HS-5 (cell line): ENCODE measurements at regions not wholly inside any gene's neighbourhood (a gene's known extent, or its start where the extent isn't known, plus 50 kb on each side); places are given as distances from the start of the nearest gene placed in this dataset.
A peak's percentile ranks its signal among the peaks of the same experiment; 100 is the strongest.

Source experiments
- DNase-seq: peaks from one replicate; pipeline ENCODE4 v3.0.0-alpha.2; 2012; ENCODE audit warnings: low read depth

DNA sequence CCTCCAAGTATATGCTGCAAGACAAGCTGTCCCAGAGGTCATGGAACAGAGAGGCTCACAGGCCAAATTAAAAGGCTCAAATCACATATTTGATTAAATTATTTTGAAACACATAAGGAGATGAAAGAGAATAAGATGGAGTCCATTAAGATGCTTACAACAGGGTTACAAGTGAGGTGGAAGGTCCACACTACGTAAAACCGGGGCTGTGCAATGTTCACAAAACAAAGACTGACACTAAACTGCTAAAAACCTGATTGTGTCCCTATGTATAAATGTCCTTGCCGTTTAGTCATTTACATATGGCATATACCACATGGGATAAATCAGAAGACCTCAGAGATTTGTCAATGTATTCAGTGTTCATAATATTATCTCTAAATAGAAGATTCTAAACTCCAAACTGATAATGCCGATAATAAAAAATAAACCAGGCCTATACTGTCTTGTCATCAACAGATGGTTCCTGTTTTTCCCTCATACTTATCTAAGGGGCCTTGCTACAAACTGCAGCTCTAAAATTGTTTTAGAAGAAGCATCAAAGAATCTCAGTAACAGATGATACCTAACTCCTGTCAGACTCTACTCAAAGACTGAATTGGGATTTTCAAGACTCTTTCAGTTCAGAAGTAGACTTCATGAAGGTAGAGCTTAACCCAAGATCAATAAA is 51.8 kb upstream of the RIPOR2 start:
- no peak for DNase-seq

DNA sequence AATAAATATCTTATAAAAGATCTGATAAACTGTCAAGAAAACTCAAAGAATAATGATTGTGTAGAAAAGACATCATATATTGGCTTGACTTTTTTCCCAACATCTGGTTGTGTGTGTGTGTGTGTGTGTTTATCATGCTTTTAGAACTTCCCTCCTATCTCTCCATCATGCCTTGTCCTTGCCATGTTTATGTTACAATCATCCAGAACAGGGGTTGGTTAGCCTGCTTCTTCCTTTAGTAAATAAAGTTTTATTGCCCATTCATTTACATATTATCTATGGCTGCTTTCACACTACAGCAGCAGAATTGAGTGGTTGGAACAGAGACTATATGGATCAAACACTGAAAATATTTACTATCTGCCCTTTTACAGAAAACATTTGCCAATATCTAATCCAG is 52.8 kb upstream of the RIPOR2 start:
- no peak for DNase-seq

DNA sequence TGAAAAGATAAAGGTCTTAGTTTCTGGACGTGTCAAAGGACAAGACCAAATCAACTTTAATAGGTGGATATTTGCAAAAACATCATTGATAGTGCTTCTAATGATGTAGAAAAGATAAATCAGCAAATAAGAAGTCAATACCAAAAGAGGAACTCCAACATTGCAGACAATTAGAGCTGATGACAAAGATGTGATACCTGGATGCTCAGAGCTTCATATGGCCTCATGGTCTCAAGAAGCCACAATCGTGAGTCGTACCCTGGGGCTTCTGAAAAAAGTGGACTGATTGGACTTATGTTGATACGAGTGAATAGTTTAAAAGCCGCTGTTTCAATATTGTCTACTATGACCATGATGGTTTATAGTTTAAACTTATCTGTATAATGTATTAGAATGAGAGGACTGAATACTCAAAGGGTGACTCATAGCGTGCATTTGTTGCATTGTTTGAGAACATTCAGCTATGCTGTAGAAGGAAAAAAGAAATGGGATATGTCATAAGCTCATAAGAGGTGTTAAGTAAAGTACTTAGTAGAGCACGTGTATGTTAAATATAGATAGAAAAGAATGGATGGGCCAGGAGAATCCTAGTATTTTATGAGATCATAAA is 54.6 kb upstream of the RIPOR2 start:
- no peak for DNase-seq

DNA sequence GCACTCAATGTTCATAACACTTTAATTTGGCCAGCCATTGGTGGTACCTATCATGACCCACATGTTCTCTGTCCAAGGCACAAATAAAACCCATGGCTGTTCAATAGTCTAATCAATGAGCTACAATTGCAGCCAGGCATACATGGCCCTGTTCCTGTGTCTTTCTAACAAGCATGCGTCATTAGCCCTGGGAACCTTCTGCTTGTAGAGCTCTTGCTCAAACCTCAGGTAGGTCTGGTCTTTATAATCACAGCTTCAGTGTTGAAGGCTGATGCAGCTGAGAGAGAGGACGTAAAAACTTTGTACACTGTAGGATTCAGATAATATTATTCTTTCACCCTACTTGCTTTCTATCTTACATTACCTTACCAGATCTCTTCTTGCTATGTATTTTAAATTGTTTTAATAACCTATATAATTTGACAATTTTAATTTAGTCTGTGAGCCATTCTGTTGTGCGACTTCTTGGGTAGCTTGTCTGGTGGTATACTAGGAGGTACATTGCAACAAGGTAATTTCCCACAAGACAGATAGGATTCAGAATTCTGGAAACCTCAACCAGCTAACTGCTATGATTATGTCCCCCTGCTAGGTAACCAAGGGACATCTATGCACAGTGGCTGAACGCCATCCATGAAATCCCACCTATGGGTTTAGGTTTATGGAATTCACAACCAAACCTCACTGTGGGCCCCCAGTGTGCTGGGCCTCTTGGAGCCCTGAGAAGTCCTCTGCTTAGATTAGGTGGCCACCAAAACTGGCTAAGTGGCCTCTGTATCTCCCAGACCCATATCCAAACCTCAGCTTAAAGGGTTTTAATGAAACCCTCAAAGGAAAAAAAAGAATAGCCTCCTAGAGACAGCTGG is 55.4 kb upstream of the RIPOR2 start:
- DNase-seq = no peak

DNA sequence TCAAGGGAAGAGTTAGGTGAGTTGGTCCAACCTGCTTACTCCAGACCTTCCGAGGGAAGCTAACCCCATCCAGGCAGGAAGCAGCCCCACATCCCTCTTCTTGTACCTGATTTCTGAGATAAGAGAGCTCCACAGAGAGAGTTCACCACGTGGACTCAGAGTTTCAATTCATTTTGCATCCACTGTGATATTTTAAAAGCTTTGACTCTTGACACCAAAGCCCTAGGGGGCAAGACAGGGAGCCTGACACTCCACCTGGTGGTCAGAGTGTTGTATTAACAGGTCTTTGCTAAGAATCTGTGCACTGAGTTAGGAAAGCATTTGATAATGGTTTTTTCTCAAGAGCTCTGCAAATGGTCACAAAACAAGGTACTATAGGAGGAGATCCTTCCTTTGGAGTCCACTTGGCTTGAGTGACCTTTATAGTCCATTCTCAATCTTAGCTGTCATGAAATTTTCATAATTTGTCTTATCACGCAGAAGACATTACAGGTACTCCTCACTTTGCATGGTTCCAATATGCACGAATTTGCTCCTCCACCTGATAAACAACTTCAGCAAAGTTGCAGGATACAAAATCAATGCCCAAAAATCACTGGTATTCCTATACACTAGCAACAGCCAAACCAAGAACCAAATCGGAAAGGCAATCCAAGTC is 56.2 kb upstream of the RIPOR2 start:
- DNase-seq = no peak

DNA sequence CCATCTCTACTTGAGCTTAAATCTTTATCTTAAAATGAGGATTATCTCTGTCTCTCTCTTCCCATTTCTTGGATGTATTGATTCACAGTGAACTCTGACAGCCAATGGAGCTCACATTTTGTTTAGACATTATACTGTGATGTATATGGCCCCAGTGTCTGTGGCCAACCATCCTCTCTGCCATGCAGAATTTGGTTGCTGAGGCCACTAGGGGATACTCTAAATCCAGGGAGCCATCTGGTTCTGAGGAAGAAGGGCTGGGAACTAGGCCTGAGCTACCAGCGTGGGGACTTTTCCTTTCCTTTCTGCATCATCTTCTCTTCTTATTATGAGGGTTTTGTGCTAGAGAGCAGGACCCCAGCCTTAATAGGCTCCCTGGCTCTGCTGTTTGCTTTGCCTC is 59.1 kb upstream of the RIPOR2 start:
- no peak for DNase-seq

DNA sequence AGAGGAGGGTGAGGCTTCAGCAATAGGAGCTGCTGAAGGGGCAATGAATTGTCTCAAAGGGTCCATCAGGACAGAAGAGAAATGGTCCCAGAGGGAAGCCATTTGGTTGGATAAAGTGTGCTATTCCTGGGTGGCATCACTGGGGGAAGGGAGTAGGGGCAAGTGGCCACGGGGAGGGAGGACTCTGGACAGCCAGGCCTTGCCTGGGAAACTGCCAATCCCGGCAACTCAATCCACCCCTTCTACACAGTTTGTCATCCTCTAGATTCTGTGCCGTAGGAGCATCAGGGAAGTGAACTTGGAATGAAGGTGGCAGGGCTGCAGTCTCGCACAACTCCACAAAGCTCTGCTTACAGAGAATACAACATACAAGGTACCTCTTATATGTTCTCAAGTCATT is 59.5 kb upstream of the RIPOR2 start:
- DNase-seq = no peak

DNA sequence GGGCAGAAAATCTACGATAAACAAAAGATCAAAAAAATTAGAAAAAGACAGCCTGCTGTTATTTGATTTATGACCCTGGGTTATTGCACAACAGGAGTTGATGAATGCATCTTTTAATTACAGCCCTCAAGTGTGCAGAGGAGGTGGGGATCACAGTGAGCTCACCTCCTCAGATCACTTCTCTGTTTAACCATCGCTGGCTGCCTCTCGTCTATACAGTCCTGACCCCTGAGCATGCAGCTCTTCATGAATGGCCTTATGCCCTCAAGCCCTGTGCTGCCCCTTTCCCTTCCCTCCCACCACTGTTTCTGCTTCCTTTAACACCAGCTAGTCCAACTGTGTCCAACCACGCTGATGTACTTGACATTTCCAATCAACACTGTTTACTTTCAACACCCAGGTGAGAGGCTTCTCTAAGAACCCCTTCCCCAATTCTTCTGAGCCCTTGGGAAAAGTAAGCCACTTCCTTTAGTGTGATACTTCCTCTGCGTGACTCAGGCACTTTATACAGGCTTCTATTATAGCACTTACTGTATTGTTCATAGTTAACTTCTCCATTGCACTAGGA is 60.6 kb upstream of the RIPOR2 start:
- no peak for DNase-seq

DNA sequence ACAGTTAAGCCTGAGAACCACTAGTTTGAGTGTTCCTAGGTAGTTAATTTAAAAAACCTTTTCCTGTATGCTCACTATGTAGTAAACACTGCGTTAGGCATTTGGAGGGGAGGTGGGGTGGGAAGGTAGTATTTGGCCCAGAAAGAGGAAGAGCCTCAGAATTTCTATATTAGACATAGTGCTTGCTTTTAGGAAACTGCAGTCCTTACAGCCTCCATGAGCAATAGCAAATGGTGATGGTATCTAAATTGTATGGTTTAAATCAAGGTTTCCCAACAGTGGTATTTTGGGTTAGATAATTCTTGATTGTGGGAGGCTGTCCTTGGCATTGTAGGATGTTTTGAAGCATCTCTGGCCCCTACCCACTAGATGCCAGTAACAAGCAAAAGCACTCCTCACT is 61.5 kb upstream of the RIPOR2 start:
- no peak for DNase-seq

DNA sequence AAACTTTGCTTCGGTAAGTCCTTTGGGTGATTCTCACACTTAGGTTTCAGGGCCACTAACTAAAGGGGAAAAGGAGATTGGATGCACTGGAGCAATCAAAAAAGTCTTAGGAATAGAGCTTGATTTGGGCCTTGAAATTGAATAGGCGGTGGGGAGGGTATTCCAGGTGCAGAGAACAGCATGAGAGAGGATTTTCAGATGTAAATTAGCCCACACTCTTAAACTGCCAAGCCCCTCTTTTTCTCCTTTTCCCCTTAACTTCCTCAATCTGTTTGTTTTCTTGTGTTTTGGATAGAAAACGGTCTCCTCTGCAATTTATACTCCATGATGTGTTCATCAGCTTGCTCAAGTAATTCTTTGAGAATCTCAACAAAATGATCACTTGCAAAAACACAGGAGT is 62.1 kb upstream of the RIPOR2 start:
- DNase-seq = no peak

DNA sequence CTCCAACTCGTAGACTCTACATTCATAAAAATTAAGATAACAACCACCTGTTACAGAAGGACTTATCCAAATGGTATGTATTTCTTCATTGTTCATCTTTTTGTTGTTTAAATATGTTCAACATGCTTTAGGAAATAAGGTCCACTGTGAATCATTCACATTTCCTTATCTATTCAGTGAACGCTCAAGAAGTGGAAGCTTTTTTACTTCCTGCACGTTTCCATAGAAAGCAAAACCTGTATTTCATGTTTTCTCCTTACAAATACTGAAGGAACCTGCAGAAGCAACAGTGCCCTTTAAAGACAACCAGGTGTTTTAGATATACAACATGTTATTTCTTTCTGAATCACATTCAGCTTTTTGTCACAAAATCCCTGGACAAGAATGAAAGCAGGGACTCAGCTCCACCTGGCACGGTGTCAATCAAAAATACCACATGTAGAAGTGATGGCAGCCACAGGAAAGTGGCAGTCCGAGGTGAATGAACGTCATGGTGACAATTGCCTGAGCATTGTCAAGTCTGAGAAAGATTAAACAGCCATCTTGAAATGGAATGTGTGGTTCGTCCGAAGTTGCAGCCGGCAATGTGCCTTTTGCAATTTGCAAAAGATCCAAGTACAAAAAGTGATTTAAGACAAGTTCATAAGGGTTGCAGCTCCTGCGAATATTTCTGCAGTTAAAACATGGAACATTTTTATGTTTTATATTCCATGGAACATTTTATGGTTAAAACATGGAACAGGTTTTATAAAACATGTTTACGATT is 66.7 kb upstream of the RIPOR2 start:
- DNase-seq = no peak

DNA sequence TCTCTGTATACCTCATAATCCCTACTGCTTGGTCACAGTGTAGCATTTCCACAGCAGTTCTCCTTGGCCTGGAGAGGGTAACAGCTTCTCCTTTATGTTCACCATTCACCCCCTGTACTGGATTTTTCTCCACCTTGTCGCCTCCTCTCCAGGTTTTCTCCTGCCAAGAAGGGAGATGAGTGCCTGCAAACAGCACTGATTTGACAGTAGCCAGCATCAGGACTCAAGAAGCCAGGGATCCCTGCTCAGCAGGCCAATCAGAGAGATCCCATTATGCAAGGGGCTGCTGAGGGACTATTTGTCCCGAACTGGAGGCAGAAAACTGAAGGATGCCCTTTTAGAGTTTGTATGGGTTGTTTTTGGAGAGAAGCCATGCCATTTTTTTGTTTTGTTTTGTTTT is 68.6 kb upstream of the RIPOR2 start:
- DNase-seq = no peak

DNA sequence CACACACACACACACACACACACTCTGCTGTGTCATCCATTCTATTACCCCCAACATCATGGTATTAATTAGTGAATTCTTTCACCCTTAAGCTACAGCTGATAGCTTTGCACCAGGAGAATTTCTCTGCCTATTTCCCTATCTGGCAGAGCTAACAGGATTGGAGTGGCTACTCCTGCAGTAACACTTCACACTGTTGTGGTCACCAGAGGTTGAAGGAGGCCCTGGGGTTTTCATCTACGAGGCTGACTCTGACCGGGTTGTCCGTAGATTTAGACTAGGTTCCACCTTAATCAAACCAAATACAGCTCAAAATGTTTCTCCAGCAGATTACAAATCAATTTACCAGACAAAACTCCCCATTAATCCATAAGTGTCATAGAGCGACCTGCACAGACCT is 69.2 kb upstream of the RIPOR2 start:
- no peak for DNase-seq

DNA sequence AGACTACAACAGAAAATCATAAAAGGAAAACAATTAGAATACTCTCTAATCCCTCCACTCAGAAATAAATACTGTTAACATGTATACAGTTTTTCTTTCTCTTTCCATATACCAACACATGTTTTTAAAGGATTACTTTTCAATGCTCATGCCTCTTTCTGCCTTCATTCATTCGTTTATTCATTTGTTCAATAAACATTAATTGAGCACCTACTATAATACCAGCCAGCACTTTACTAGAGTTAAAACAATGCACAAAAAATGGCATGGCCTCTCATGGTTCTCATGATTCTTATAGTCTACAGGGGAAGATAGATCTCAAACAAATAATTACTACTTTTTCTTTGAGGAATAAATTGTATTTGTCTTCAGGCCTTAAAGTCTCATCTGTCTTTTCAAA is 70.3 kb upstream of the RIPOR2 start:
- DNase-seq = no peak

DNA sequence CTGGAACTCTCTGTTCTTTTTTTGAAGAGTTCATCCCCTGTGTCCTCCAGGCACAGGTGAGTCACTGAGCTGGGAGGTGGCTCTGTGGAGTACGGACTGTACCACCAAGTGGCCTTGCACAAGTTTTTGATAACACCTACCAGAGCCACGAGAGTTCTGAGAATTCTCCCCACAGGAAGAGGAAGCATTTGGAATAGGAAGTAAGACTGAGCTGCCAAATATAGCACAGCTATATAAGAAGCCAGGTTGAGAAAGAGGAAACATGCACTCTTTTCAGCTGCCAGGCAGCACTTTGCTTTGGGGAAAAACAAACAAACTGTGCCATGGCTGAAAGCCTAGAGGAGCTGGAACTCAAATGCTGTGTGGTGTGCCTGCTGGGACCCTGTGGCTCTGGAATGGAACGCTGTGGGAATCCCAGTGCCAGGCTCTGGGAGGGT is 70.8 kb upstream of the RIPOR2 start:
- DNase-seq = no peak

DNA sequence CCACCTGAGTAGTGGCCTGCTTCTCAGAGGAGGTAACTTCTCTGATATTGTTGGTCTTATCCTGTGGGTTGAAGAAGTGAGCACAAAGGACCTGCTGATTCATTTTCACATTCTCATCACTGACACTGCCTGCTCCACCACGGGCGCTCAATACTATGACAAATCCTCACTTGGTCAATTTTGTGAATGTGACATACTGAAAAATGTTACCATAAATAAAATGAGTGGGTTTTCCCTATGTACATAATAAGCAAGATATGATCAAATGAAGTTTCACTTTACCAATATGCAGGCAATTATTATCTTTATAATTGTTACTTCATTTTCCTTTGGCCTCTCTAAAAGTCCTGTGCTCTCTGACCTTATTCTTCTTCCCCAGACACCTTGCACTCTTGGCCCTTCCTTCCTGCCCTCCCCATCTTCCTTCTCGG is 71.5 kb upstream of the RIPOR2 start:
- no peak for DNase-seq

DNA sequence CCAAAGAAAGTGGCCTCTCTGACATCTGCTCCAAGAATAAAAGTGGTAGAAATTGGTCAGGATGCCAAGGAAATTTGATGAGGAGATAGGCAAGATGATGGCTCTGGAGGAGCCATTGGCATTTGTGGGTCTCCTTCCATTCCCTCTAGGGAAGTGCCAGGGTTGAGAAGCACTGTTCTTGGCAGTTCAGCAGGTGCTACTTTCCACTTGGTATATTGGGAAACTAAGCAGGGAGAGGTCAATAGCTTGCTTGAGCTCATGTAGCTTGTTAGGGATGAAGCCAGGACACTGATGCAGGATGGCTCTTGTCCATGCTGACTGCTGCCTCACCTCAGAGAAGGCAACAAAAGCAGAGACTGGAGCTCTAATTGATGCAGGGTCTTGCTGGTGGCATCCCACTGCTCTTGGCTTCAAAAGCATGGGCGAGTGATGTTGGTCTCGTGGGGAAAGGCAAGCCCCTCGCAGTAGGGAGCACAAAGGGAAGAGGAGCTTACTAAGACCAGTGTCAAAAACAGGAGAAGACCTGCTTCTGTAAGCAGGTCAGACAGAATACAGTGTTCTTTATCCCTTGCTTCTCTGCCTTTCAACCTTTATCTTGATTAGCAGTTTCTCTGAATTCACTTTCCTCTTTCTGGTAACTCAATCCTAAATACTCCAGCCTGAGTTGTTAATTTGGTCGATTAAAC is 73.1 kb upstream of the RIPOR2 start:
- DNase-seq = no peak

DNA sequence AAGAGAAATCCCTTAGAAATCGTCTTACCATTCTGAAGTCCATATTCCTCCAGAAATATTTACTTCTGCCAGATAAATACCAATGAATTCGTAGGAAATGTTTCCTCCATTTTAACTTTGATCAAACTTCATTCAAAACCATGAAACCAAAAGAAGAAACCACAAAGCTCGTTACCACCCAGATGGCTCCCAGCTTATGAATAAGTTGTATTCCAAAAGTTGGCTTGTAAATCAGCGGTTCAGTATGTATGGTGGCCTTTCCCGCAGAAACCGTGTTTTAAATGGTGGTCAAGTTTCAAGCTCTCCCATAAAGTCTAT is 73.6 kb upstream of the RIPOR2 start:
- no peak for DNase-seq

DNA sequence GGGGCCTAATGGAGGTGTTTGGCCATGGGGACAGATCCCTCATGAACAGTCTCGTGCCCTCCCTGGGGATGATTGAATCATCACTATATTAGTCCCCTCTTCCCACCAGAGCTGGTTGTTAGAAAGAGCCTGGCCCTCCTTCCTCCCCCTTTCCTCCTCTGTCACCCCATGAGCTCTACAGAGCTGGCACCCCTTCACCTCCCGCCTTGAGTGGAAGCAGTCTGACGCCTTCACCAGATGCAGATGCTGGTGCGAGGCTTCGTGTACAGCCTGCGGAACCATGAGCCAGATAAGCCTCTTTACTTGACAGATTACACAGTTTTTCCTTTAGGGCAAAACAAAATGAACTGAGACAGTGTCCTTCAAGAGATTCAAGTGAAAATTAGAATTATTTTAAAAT is 74.4 kb upstream of the RIPOR2 start:
- DNase-seq = no peak

DNA sequence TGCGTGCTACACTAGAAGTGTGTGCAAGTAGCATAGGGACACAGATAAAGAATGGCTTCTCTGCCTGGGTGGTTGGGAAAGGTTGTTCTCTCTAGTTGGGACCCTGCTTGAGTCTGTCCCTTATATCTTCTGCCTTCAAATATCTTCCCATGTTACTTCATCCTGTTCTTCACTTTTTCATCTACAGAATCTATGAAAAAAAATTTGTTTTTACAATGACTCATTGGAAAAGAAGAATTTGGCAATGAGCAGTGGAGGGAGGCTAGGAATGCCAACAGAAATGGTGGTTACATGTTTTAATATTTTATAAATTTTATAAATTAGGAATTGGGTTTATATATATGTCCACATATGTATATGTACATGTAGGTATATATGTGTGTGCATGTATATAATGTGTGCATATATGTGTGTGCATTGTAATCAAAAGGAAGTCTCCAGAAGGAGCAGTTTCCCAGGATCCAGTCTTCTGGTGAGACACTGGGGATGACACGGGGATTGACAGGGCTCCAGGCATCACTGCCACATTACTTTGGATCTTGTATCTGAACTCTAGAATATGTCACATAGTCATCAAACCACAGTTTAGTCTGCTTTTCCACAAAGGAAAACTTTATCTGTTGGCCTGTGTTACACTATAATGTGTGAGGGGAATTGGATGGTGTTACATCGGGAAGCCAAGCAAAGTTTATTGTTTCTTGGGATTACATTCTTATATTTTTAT is 75.3 kb upstream of the RIPOR2 start:
- no peak for DNase-seq

DNA sequence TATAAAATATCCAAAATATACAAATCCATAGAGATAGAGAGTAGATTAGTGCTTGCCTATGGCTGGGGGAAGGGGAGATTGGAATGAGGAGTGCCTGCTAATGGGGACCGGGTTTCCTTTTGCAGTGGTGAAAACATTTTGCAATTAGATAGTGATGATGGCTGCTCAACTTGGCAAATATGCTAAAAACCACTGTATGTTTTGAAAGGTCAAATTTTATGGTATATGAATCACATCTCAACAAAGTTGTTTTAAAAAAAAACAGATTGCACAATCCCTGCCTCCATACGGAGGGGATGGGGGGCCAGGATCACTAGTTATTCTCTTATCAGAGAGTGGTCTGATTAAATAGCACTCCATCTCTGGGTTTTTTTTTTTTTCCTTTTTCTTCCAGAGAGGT is 76.9 kb upstream of the RIPOR2 start:
- DNase-seq = peak; percentile 78
